Adipocyte (in vitro differentiated cells): ENCODE measurements at regions not wholly inside any gene's neighbourhood (a gene's known extent, or its start where the extent isn't known, plus 50 kb on each side); places are given as distances from the start of the nearest gene placed in this dataset.

Source experiments
- DNase-seq: peaks from one replicate; pipeline ENCODE4 v3.0.0-alpha.2; 2015; ENCODE audit warnings: low read depth
- H3K27me3 ChIP-seq: replicated peaks from 2 replicates; pipeline ENCODE4 v1.7.0; 2013; ENCODE audit warnings: mild to moderate bottlenecking, low read length, moderate library complexity; ENCODE audit not compliant: control insufficient read depth, insufficient read depth
- H3K36me3 ChIP-seq: 2 replicates; pipeline ENCODE4 v1.7.0; 2013; ENCODE audit warnings: low read length, mild to moderate bottlenecking, moderate library complexity; ENCODE audit not compliant: control insufficient read depth, insufficient read depth, severe bottlenecking
- H3K4me1 ChIP-seq: 2 replicates; pipeline ENCODE4 v1.7.0; 2013; ENCODE audit warnings: mild to moderate bottlenecking, low read length, moderate library complexity; ENCODE audit not compliant: control insufficient read depth, insufficient read depth
- H3K4me3 ChIP-seq: 2 replicates; pipeline ENCODE4 v1.7.0; 2013; ENCODE audit warnings: mild to moderate bottlenecking, low read length, moderate library complexity
- H3K9ac ChIP-seq: 2 replicates; pipeline ENCODE4 v1.7.0; 2013; ENCODE audit warnings: mild to moderate bottlenecking, low read length, moderate library complexity
- H3K9me3 ChIP-seq: 2 replicates; pipeline ENCODE4 v1.7.0; 2013; ENCODE audit warnings: mild to moderate bottlenecking, low read length, moderate library complexity; ENCODE audit not compliant: control insufficient read depth

- Histone ChIP-seq H3K4me3 (no peak overlapping the region), H3K36me3 (no peaks in the 10 kb centered on the region), H3K9ac (no peak overlapping the region), H3K9me3 (no peaks in the 10 kb centered on the region), H3K4me1 (peaks cover 5% of the 10 kb centered on the region), H3K27me3 (no peaks in the 10 kb centered on the region)
- DNase-seq: no peak
Measured at GRCh38 chr11:70547821-70548670, 149.7 kb downstream of the CTTN start.

GRCh38 chr11:70548976-70549375 lies 150.6 kb downstream of the CTTN start:
- H3K9ac ChIP-seq: no peak overlapping the region
- peaks cover 5% of the 10 kb centered on the region for H3K4me1 ChIP-seq
- DNase-seq: no peak

GRCh38 chr11:70549386-70549785 lies 151.1 kb downstream of the CTTN start:
- Histone ChIP-seq H3K36me3 (no peaks in the 10 kb centered on the region), H3K4me1 (peaks cover 5% of the 10 kb centered on the region), H3K9ac (no peak overlapping the region), H3K27me3 (no peaks in the 10 kb centered on the region), H3K4me3 (no peak overlapping the region), H3K9me3 (no peaks in the 10 kb centered on the region)
- no peak for DNase-seq

More at GRCh38 chr11:70548976-70549375, 150.6 kb downstream of the CTTN start:
- no peaks in the 10 kb centered on the region for H3K9me3 ChIP-seq
- H3K27me3 ChIP-seq: no peaks in the 10 kb centered on the region
- H3K36me3 ChIP-seq: no peaks in the 10 kb centered on the region
- no peak overlapping the region for H3K4me3 ChIP-seq

- peaks cover 5% of the 10 kb centered on the region for H3K4me1 ChIP-seq
- no peaks in the 10 kb centered on the region for H3K27me3 ChIP-seq
- H3K9me3 ChIP-seq: no peaks in the 10 kb centered on the region
- DNase-seq: no peak
- no peaks in the 10 kb centered on the region for H3K36me3 ChIP-seq
- no peak overlapping the region for H3K4me3 ChIP-seq
- H3K9ac ChIP-seq: no peak overlapping the region
Measured at GRCh38 chr11:70549796-70550195, 151.5 kb downstream of the CTTN start.

- H3K4me3 ChIP-seq: no peak overlapping the region
- no peak overlapping the region for H3K9ac ChIP-seq
- no peaks in the 10 kb centered on the region for H3K36me3 ChIP-seq
- no peaks in the 10 kb centered on the region for H3K27me3 ChIP-seq
- peaks cover under 1% of the 10 kb centered on the region for H3K4me1 ChIP-seq
- no peak for DNase-seq
- no peaks in the 10 kb centered on the region for H3K9me3 ChIP-seq
Measured at GRCh38 chr11:70550456-70551195, 152.3 kb downstream of the CTTN start.

GRCh38 chr11:70551351-70552166 lies 153.2 kb downstream of the CTTN start:
- Histone ChIP-seq H3K36me3 (no peaks in the 10 kb centered on the region), H3K27me3 (no peaks in the 10 kb centered on the region), H3K9ac (no peak overlapping the region), H3K4me1 (no peaks in the 10 kb centered on the region), H3K4me3 (no peak overlapping the region), H3K9me3 (no peaks in the 10 kb centered on the region)
- no peak for DNase-seq

- H3K9ac ChIP-seq: no peak overlapping the region
- H3K36me3 ChIP-seq: no peaks in the 10 kb centered on the region
- H3K9me3 ChIP-seq: no peaks in the 10 kb centered on the region
- no peaks in the 10 kb centered on the region for H3K27me3 ChIP-seq
- peaks cover under 1% of the 10 kb centered on the region for H3K4me1 ChIP-seq
- DNase-seq: no peak
- H3K4me3 ChIP-seq: no peak overlapping the region
Measured at GRCh38 chr11:70552167-70553150, 154.1 kb downstream of the CTTN start.

- no peaks in the 10 kb centered on the region for H3K36me3 ChIP-seq
- DNase-seq: no peak
- H3K4me1 ChIP-seq: peaks cover 9% of the 10 kb centered on the region
- no peak overlapping the region for H3K4me3 ChIP-seq
- H3K9ac ChIP-seq: no peak overlapping the region
- no peaks in the 10 kb centered on the region for H3K9me3 ChIP-seq
- no peaks in the 10 kb centered on the region for H3K27me3 ChIP-seq
Measured at GRCh38 chr11:70555078-70555477, 156.7 kb downstream of the CTTN start.

- no peaks in the 10 kb centered on the region for H3K36me3 ChIP-seq
Measured at GRCh38 chr11:70556884-70557741, 158.8 kb downstream of the CTTN start.

More at GRCh38 chr11:70556884-70557741, 158.8 kb downstream of the CTTN start:
- H3K4me3 ChIP-seq: no peak overlapping the region
- H3K9me3 ChIP-seq: no peaks in the 10 kb centered on the region
- peaks cover 9% of the 10 kb centered on the region for H3K4me1 ChIP-seq
- no peaks in the 10 kb centered on the region for H3K27me3 ChIP-seq
- DNase-seq: no peak
- H3K9ac ChIP-seq: no peak overlapping the region
